ENCODE measurements at regions not wholly inside any gene's neighbourhood (a gene's known extent, or its start where the extent isn't known, plus 50 kb on each side); places are given as distances from the start of the nearest gene placed in this dataset.

- TF ChIP-seq REST (IDR thresholded peaks at IDR 0.05; ENCODE audit: borderline replicate concordance): no peak
- TF ChIP-seq CTCF (IDR thresholded peaks at IDR 0.05; ENCODE audit: poor library complexity, severe bottlenecking): no peak
- no peak for TF ChIP-seq SMC3 (conservative IDR thresholded peaks at IDR 0.05; ENCODE audit: poor library complexity)
- no peak for TF ChIP-seq RAD21 (conservative IDR thresholded peaks at IDR 0.05)
Observed at GRCh38 chr1:177561436-177561835, 390.7 kb downstream of the BRINP2 start.
